Endothelial cell of umbilical vein (primary cell): ENCODE measurements at regions not wholly inside any gene's neighbourhood (a gene's known extent, or its start where the extent isn't known, plus 50 kb on each side); places are given as distances from the start of the nearest gene placed in this dataset.

Source experiments
- BruUV-seq: library from RNA; stranded (reverse); fragments of 400-500 nt; replicated peaks from 2 replicates; lab custom pipeline; 2021; lab: Mats Ljungman, UMichigan
- CTCF ChIA-PET: fragments of 300-600, 350-600 bp; sonication (Branson Sonifier 250); formaldehyde crosslinking; loops from one replicate; lab custom pipeline; 2021; ENCODE audit warnings: antibody characterized with exemption, inconsistent platforms; lab: Charles Lee
- POLR2A ChIA-PET: fragments of 300-600, 350-600 bp; sonication (Branson Sonifier 250); formaldehyde crosslinking; loops from one replicate; lab custom pipeline; 2021; ENCODE audit warnings: antibody characterized with exemption, inconsistent platforms; lab: Charles Lee
- DNase-seq: peaks from one replicate; pipeline ENCODE4 v3.0.0-alpha.2; 2011; ENCODE audit warnings: low read depth, low spot score
- FAIRE-seq: peaks from 2 replicates; lab custom pipeline; 2011; peaks lifted over from hg19 to GRCh38; lab: Jason Lieb, UNC
- H2AFZ ChIP-seq: 2 replicates; pipeline ENCODE4 v1.6.0; 2012; ENCODE audit warnings: low read depth, low read length, control low read depth, inconsistent platforms
- H3K27ac ChIP-seq: 2 replicates; pipeline ENCODE4 v1.5.1; 2011; ENCODE audit warnings: low read depth, mild to moderate bottlenecking, control low read depth, low read length, moderate library complexity; ENCODE audit not compliant: insufficient read depth
- H3K27me3 ChIP-seq, 2 experiments: 2 replicates each; pipeline versions ENCODE4 v1.6.0 to v1.6.1; 2011; ENCODE audit warnings: low read length in 2 of 2, mixed read lengths in 1 of 2; ENCODE audit not compliant: control insufficient read depth in 2 of 2, insufficient read depth in 2 of 2
- H3K36me3 ChIP-seq, 2 experiments: 2 replicates in 1 of 2; 3 replicates in 1 of 2; pipeline ENCODE4 v1.5.1; 2011; ENCODE audit warnings: low read length in 2 of 2, mild to moderate bottlenecking in 1 of 2, moderate library complexity in 1 of 2; ENCODE audit not compliant: control insufficient read depth in 2 of 2, insufficient read depth in 2 of 2; ENCODE audit errors: extremely low read depth in 1 of 2
- H3K4me1 ChIP-seq: 3 replicates; pipeline ENCODE4 v1.5.1; 2011; ENCODE audit warnings: mild to moderate bottlenecking, low read length; ENCODE audit not compliant: control insufficient read depth, insufficient read depth; ENCODE audit errors: extremely low read depth
- H3K4me2 ChIP-seq: 2 replicates; pipeline ENCODE4 v1.6.1; 2011; ENCODE audit warnings: low read length, control low read depth, mixed read lengths; ENCODE audit not compliant: insufficient read depth
- H3K4me3 ChIP-seq, 3 experiments: fragments of 200-600 bp in 1 of 3; sonication (generic), shearing (Covaris generic) in 1 of 3; replicated peaks in 1 of 3; 2 replicates each; pipeline ENCODE4 v1.5.1; 2011 to 2016; ENCODE audit warnings: control low read depth in 3 of 3, low read length in 3 of 3, mild to moderate bottlenecking in 2 of 3, inconsistent platforms in 1 of 3, low read depth in 1 of 3, moderate library complexity in 1 of 3; ENCODE audit not compliant: insufficient read depth in 1 of 3
- H3K79me2 ChIP-seq: 2 replicates; pipeline ENCODE4 v1.6.0; 2012; ENCODE audit warnings: low read length, inconsistent platforms; ENCODE audit not compliant: control insufficient read depth, insufficient read depth
- H3K9ac ChIP-seq: replicated peaks from 2 replicates; pipeline ENCODE3; 2011; ENCODE audit warnings: low read length, control low read depth; ENCODE audit not compliant: insufficient read depth; ENCODE audit errors: extremely low read depth
- H3K9me1 ChIP-seq: replicated peaks from 3 replicates; pipeline ENCODE4 v1.6.0; 2011; ENCODE audit warnings: mild to moderate bottlenecking, low read length; ENCODE audit not compliant: control insufficient read depth, insufficient read depth; ENCODE audit errors: extremely low read depth
- H3K9me3 ChIP-seq: replicated peaks from 2 replicates; pipeline ENCODE4 v1.5.1; 2012; ENCODE audit warnings: low read length, inconsistent platforms; ENCODE audit not compliant: control insufficient read depth, insufficient read depth
- H4K20me1 ChIP-seq: replicated peaks from 2 replicates; pipeline ENCODE3; 2011; ENCODE audit warnings: mild to moderate bottlenecking, low read length; ENCODE audit not compliant: control insufficient read depth, insufficient read depth; ENCODE audit errors: extremely low read depth
- EZH2 ChIP-seq: IDR thresholded peaks from 2 replicates; pipeline ENCODE4 v1.6.1; 2012; ENCODE audit warnings: borderline replicate concordance, low read depth, mild to moderate bottlenecking, moderate library complexity, low read length, inconsistent platforms; ENCODE audit not compliant: severe bottlenecking
- JUN ChIP-seq: IDR thresholded peaks from 2 replicates; pipeline ENCODE4 v1.6.1; 2011; ENCODE audit warnings: borderline replicate concordance, low read depth; ENCODE audit not compliant: insufficient read length, insufficient read depth
- MAX ChIP-seq: IDR thresholded peaks from 2 replicates; pipeline ENCODE4 v1.6.1; 2011; ENCODE audit not compliant: insufficient read depth, insufficient read length
- MYC ChIP-seq: IDR thresholded peaks from one replicate; pipeline ENCODE4 v1.6.1; 2011; ENCODE audit warnings: mild to moderate bottlenecking, low read depth, low read length
- dilution Hi-C: fragments of 300-500 bp; cut with MboI; formaldehyde crosslinking; loops from one replicate; pipeline ENCODE4 v1.15.0; 2019; ENCODE audit warnings: low sequenced_read_pairs; ENCODE audit not compliant: extremely low pct_ligation_motif_present
- intact Hi-C: fragments of 100-400 bp; cut with micrococcal nuclease; formaldehyde crosslinking; loops from one replicate; pipeline ENCODE4 v1.10.0; 2022

GRCh38 chr6:98382246-98382645 lies 452.1 kb upstream of the POU3F2 start:
- Histone ChIP-seq H3K27ac (no peak overlapping the region), H3K4me2 (no peak overlapping the region), H3K4me3 (no peak overlapping the region), H3K4me1 (no peaks in the 10 kb centered on the region), H3K9ac (no peak overlapping the region), H3K9me1 (peaks cover 3% of the 10 kb centered on the region), H3K79me2 (no peaks in the 10 kb centered on the region), H3K36me3 (no peaks in the 10 kb centered on the region), H2AFZ (no peak overlapping the region), H4K20me1 (no peaks in the 10 kb centered on the region), H3K9me3 (peaks cover 1% of the 10 kb centered on the region), H3K27me3 (no peaks in the 10 kb centered on the region)
- no peak for TF ChIP-seq MAX
- no peak for TF ChIP-seq EZH2
- TF ChIP-seq JUN = no peak
- CTCF ChIA-PET = no interaction called here
- POLR2A ChIA-PET = no interaction called here
- no peak for FAIRE-seq
- no peak for DNase-seq
- BruUV-seq = no TSS peak
- intact Hi-C loops = no loop called here
- dilution Hi-C loops = no loop called here

GRCh38 chr6:98384334-98384733 lies 450.0 kb upstream of the POU3F2 start:
- BruUV-seq = no TSS peak
- TF ChIP-seq MAX (no peak), MYC (no peak)
- Histone ChIP-seq H3K4me3 (no peak overlapping the region), H3K27ac (no peak overlapping the region), H3K9me3 (peaks cover 1% of the 10 kb centered on the region), H3K4me2 (no peak overlapping the region), H4K20me1 (no peaks in the 10 kb centered on the region), H3K9ac (no peak overlapping the region), H3K27me3 (no peaks in the 10 kb centered on the region), H3K9me1 (peaks cover 3% of the 10 kb centered on the region), H3K79me2 (no peaks in the 10 kb centered on the region), H3K4me1 (no peaks in the 10 kb centered on the region), H2AFZ (no peak overlapping the region), H3K36me3 (no peaks in the 10 kb centered on the region)
- ChIA-PET POLR2A (no interaction called here), CTCF (no interaction called here)
- FAIRE-seq (no peak), DNase-seq (no peak)
- intact Hi-C loops = no loop called here
- dilution Hi-C loops = no loop called here
